Lower leg skin (tissue), 3 donors: ENCODE measurements at regions not wholly inside any gene's neighbourhood (a gene's known extent, or its start where the extent isn't known, plus 50 kb on each side); places are given as distances from the start of the nearest gene placed in this dataset.

Source experiments
- CTCF ChIP-seq, 3 donors: fragments of 450-650 bp; IDR thresholded peaks; one replicate each; pipeline ENCODE4 v1.5.1; 2016; ENCODE audit warnings: antibody characterized with exemption in 3 of 3, mild to moderate bottlenecking in 3 of 3, moderate library complexity in 2 of 3
- POLR2A ChIP-seq, 2 donors: fragments of 450-650 bp; IDR thresholded peaks; one replicate each; pipeline ENCODE4 v1.6.1; 2016 to 2017; ENCODE audit warnings: antibody characterized with exemption in 2 of 2, mild to moderate bottlenecking in 1 of 2, moderate library complexity in 1 of 2

GRCh38 chr3:95028688-95029087, 965.8 kb downstream of the NSUN3 start:
- TF ChIP-seq POLR2A (IDR thresholded peaks at IDR 0.05) = no peak
- TF ChIP-seq CTCF (IDR thresholded peaks at IDR 0.05) = no peak
